Left cardiac atrium (tissue), 4 donors: ENCODE measurements at regions not wholly inside any gene's neighbourhood (a gene's known extent, or its start where the extent isn't known, plus 50 kb on each side); places are given as distances from the start of the nearest gene placed in this dataset.
"Not testable (repeated sequence)": the region's sequence is repeated elsewhere in the genome, so short reads cannot be mapped to it uniquely, and the experiment has no call there.

ENCODE experiments used
- ATAC-seq, 2 donors: fragments of 200-7000 bp; cut with Tn5 transposase; one replicate each; pipeline ENCODE4 v1.9.1; 2020; ENCODE audit warnings: mild to moderate bottlenecking in 2 of 2, moderate library complexity in 2 of 2
- DNase-seq: peaks from one replicate; pipeline ENCODE4 v3.0.0-alpha.2; 2020
- intact Hi-C, 2 donors: fragments of 100-400 bp; cut with DNase I; formaldehyde crosslinking; loops; one replicate each; pipeline versions ENCODE4 v1.14.1 to v1.15.1; 2022 to 2023
- donor health status: DM: no; HTN: yes; CAD: no.
- donor health status: DM: no; HTN: yes; CAD: no; lungs with severe emphysema.
- donor health status: DM: yes; HTN: yes; CAD: no.
- donor health status: Dilated cardiomyopathy.

- intact Hi-C loops, ATAC-seq, DNase-seq: not testable (repeated sequence)
Measured at GRCh38 chr15:77899776-77900175, 177.7 kb downstream of the TBC1D2B start.

DNA sequence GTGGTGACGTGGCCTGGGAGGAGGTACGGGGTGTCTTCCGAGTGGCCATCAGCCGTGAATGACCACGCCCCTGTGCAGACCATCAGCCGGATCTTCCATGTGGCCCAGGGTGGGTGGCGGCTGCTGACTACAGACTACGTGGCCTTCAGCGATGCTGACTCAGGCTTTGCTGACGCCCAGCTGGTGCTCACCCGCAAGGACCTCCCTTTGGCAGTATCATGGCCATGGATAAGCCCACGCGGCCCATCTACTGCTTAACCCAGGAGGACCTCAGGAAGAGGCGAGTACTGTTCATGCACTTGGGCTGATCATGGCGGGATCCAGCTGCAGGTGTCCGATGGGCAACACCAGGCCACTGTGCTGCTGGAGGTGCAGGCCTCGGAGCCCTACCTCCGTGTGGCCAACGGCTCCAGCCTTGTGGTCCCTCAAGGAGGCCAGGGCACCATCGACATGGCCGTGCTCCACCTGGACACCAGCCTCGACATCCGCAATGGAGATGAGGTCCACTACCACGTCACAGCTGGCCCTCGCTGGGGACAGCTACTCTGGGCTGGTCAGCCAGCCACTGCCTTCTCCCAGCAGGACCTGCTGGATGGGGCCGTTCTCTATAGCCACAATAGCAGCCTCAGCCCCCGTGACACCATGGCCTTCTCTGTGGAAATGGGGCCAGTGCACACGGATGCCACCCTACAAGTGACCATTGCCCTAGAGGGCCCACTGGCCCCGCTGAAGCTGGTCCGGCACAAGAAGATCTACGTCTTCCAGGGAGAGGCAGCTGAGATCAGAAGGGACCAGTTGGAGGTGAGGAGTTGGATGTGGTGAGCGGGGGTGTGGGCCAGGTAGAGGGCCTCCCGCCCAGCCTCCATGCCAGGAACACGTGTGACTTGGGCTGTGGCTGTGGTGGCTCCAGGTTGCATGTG is 178.4 kb downstream of the TBC1D2B start:
- ATAC-seq (peak in 1 of 2 donors; percentile 12), DNase-seq (no peak)

DNA sequence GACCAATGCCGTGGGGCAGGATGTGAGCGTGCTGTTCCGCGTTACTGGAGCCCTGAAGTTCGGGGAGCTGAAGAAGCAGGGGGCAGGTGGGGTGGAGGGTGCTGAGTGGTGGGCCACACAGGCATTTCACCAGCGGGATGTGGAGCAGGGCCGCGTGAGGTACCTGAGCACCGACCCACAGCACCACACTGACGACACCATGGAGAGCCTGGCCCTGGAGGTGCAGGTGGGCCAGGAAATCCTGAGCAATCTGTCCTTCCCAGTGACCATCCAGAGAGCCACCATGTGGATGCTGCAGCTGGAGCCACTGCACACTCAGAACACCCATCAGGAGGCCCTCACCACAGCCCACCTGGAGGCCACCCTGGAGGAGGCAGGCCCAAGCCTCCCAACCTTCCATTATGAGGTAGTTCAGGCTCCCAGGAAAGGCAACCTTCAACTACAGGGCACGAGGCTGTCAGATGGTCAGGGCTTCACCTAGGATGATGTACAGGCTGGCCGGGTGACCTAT is 179.6 kb downstream of the TBC1D2B start:
- intact Hi-C loops = no loop called here
- ATAC-seq (no peak), DNase-seq (no peak)

More for the DNA sequence above, 178.4 kb downstream of the TBC1D2B start:
- intact Hi-C loops = no loop called here

DNA sequence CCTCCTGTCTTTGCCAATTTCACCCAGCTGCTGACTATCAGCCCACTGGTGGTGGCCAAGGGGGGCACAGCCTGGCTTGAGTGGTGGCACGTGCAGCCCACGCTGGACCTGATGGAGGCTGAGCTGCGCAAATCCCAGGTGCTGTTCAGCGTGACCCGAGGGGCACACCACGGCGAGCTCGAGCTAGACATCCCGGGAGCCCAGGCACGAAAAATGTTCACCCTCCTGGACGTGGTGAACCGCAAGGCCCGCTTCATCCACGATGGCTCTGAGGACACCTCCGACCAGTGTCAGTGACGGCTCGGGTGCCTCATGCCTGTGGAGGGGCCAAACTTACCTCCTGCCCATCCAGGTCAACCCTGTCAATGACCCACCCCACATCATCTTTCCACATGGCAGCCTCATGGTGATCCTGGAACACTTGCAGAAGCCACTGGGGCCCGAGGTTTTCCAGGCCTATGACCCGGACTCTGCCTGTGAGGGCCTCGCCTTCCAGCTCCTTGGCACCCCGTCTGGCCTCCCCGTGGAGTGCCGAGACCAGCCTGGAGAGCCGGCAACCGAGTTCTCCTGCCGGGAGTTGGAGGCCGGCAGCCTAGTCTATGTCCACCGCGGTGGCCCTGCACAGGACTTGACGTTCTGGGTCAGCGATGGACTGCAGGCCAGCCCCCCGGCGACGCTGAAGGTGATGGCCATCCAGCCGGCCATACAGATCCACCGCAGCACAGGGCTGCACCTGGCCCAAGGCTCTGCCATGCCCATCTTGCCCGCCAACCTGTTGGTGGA is 180.2 kb downstream of the TBC1D2B start:
- DNase-seq, ATAC-seq, intact Hi-C loops: not testable (repeated sequence)

DNA sequence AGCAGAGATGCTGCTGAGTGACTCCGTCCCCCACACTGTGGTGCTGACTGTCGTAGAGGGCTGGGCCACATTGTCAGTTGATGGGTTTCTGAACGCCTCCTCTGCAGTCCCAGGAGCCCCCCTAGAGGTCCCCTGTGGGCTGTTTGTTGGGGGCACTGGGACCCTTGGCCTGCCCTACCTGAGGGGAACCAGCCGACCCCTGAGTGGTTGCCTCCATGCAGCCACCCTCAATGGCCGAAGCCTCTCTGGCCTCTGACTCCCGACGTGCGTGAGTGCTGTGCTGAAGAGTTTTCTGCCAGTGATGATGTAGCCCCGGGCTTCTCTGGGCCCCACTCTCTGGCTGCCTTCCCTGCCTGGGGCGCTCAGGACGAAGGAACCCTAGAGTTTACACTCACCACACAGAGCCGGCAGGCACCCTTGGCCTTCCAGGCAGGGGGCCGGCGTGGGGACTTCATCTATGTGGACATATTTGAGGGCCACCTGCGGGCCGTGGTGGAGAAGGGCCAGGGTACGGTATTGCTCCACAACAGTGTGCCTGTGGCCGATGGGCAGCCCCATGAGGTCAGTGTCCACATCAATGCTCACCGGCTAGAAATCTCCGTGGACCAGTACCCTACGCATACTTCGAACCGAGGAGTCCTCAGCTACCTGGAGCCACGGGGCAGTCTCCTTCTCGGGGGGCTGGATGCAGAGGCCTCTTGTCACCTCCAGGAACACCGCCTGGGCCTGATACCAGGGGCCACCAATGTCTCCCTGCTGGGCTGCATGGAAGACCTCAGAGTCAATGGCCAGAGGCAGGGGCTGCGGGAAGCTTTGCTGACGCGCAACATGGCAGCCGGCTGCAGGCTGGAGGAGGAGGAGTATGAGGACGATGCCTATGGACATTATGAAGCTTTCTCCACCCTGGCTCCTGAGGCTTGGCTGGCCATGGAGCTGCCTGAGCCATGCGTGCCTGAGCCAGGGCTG is 181.1 kb downstream of the TBC1D2B start:
- intact Hi-C loops, ATAC-seq, DNase-seq: not testable (repeated sequence)

DNA sequence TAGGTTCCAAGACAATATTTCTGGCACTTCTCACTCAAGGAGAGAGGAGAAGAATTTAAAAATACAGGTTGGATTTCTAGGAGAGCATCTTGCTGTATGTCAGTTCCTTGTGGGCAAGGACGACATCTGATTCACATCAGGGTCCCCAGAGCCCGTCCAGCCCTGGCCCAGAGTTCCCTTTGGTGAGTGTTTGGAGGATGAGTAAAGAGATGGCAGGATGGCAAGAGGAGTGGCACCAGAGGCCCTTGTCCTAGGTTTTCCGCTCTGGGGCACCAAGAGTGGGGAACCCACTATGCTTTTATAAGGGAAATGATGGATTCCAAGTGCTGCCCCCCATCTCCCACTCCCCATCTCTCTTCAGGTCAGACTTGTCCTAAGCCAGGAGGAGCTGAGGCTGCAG is 181.8 kb downstream of the TBC1D2B start:
- intact Hi-C loops = no loop called here
- DNase-seq = no peak

GRCh38 chr15:77895145-77895544 is 182.4 kb downstream of the TBC1D2B start:
- ATAC-seq, DNase-seq: not testable (repeated sequence)

More for the DNA sequence above, 181.8 kb downstream of the TBC1D2B start:
- no peak for ATAC-seq

DNA sequence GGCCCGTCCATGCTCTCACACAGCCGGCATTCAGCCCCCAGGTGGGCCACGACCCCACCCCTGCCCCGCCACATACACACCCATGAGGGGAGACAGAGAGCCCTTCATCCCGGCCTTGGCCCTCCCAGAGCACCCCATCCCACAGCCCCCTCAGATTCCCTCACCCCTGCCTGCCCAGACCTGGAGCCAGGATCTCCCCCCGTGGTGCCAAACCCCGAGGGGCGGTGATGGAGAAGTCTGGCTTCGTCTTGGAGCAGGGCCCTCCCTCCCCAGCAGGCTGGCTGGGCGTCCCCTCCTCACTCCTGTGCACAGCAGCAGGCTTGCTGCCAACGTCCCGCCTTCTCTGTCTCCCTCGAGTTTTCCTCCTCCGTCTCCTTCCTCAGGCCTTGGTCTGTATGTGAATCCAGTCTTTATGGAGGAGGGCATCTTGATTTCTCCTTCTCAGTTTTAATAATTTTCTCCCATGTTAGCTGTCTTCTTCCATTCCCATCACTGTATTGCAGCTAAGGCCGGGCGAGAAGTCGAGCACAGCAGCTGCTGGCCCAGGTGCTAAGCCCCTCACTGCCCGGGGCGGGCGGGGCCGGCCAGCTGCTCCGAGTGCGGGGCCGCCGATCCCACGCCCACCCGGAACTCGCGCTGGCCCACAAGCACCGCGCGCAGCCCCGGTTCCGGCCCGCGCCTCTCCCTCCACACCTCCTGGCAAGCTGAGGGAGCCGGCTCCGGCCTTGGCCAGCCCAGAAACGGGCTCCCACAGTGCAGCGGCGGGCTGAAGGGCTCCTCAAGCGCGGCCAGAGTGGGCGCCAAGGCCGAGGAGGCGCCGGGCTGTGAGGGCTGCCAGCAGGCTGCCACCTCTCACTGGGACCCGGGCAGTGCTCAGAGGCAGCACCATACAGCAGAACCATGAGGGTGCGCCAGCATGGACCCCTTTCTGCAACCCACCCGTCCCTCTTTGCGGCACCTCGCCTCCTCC is 183.6 kb downstream of the TBC1D2B start:
- DNase-seq, intact Hi-C loops, ATAC-seq: not testable (repeated sequence)

More at GRCh38 chr15:77895145-77895544, 182.4 kb downstream of the TBC1D2B start:
- intact Hi-C loops = not testable (repeated sequence)

DNA sequence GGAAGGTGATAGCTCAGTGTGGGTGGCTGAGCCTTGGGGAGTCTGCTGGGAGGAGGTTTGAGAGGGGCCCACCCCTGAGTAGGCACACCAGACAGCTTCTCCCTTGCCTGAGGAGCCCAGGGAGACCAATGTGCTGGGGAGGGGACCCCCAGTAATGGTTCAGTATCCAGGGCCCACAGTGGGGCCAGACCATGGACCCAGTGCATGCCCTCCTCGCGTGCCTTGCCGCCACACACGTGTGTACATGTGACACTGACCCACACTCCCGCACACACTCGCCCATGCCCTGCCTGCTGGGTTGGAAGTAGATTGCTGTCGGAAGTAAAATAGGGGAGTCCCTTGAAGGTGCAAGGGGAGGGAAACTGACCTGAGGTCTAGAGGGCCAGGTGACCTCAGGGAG is 184.3 kb downstream of the TBC1D2B start:
- intact Hi-C loops, DNase-seq, ATAC-seq: not testable (repeated sequence)

- intact Hi-C loops = no loop called here
- no peak for ATAC-seq
- no peak for DNase-seq
Measured at GRCh38 chr15:77892335-77892734, 185.2 kb downstream of the TBC1D2B start.

DNA sequence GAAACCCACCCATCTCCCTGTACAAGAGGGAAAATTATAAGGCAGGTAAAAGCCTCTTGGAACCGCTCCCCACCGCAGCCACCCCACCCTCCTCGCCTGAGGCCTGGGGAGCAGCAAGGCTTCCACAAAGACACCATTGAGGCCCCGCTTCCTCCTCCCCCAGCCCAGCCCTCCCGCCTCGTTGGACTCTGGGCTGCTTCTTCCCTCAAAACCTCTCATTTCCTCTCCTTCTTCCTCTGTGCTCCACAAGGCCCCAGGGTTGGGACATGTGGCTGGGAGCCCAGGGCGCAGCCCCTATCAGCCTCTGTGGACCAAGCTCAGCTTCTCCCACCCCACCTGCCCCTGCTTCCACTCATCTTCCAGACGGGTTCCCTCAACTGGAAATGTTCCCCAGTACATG is 185.6 kb downstream of the TBC1D2B start:
- intact Hi-C loops = not testable (repeated sequence)

GRCh38 chr15:77890911-77891801 is 186.4 kb downstream of the TBC1D2B start:
- DNase-seq (peak; percentile 33), ATAC-seq (peak; percentile 11 to 49)
- intact Hi-C loops = not testable (repeated sequence)

More for the DNA sequence above, 185.6 kb downstream of the TBC1D2B start:
- ATAC-seq, DNase-seq: not testable (repeated sequence)

- peak; percentile 14 for DNase-seq
- ATAC-seq, intact Hi-C loops: not testable (repeated sequence)
Measured at GRCh38 chr15:77889828-77890725, 187.4 kb downstream of the TBC1D2B start.

GRCh38 chr15:77889009-77889806 is 188.3 kb downstream of the TBC1D2B start:
- DNase-seq = peak; percentile 9
- intact Hi-C loops = no loop called here
- no peak for ATAC-seq
